Activated CD4-positive, alpha-beta T cell treated with anti-CD3 and anti-CD28 coated beads for 48 hours (primary cell): ENCODE measurements at regions not wholly inside any gene's neighbourhood (a gene's known extent, or its start where the extent isn't known, plus 50 kb on each side); places are given as distances from the start of the nearest gene placed in this dataset.

Source experiments
- DNase-seq: peaks from one replicate; pipeline ENCODE4 v3.0.0-alpha.2; 2020

DNA sequence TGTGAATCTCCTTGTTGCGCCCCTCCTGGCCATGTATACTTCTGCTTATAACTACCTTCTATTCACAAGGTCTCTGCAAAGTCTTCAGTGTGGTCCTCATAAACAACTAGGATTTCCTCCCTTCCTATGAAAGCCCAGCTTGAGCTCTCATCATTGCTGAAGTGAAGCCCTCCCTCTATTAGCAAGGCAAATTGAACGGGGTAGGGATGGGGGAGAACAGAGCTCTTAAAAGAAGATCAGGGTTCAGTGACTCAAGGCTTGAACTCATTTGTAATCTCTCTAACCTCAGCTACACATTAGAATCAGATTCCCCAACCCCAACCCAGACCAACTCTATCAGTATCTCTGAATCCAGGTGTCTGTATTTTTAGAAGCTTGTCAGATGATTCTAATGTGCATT lies 88.3 kb upstream of the ST8SIA2 start:
- DNase-seq, result no peak

DNA sequence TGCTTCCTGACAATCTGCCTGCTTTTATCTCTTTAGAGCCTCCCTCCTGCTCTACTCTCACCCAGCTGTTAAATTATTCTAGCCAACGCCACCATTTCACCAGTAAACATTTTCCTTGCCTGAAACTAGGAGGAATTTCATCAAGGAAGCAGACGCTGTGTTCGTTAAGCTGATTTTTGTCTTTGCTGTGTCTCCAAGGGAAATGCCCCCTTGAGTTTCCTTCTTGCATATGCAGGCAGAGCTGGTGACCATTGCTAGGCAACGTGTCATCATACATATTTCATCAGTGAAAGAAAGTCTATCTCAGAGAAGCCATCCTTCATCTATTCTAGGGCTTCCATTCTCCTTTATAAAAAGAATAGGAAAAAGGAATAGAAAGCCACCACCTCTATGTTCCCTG lies 87.0 kb upstream of the ST8SIA2 start:
- no peak for DNase-seq

- no peak for DNase-seq
Measured at GRCh38 chr15:92315144-92315543, 78.5 kb upstream of the ST8SIA2 start.

- no peak for DNase-seq
Measured at GRCh38 chr15:92315595-92316211, 78.0 kb upstream of the ST8SIA2 start.

GRCh38 chr15:92316586-92317295 lies 76.9 kb upstream of the ST8SIA2 start:
- no peak for DNase-seq

- DNase-seq, result no peak
Measured at GRCh38 chr15:92320012-92320699, 73.5 kb upstream of the ST8SIA2 start.

- DNase-seq, result no peak
Measured at GRCh38 chr15:92322566-92323355, 70.9 kb upstream of the ST8SIA2 start.

DNA sequence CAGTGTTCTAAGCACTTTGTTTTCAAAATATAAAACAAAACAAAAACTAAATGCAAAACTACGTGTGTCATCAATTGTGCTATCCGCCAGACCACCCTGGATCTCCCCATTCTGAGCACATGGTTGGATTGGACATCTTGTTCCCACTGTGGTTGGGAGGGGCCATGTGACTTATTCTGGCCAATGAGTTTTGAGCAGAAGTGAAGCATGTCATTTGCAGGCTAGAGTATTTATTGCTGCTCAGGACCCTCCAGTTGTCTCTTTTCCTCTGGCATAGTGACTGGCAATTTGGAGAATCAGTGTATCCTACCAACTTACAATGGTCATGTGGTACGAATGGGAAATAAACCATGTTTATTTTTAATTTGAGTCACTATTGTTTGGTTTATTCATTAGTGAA lies 70.2 kb upstream of the ST8SIA2 start:
- no peak for DNase-seq

DNA sequence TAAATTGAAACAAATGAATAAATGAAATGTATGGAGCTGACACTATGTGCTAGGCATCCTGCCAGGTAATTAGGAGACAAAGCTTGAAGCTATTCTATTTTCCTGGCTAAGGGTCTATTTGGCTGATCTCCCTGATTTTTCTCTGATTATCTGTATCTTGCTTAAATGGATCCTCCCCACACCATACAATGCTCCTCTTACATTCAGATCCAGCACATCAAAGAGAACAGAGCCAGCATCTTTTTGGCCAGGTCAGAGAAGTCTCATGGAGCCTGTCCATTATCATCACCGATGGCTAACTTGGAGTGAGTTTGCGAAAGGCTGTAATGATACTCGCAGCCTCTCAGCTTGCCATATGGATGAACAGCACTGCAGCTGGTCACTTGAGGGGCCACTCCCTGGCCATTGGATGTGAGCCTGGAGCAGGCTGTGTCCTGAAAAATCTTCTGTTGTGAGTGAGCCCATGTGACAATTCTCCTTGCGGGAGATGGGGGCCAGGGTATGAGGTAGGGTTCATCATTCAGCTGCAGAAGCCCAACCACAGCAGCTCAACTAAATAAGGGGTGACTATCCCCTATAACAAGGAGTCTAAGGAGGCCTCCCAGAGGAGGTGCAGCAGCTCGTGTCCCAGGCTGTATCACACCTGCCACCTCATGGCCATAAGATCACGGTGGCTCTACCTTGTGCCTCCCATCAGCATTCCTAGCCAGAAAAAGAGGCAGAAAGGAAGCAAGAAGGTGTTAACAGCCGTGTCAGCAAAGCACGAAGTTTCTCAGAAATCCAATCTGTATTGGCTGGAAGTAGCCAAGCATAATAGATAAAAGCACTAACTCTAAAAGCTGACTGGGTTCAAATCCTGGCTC lies 69.3 kb upstream of the ST8SIA2 start:
- DNase-seq, result no peak

- DNase-seq, result no peak
Measured at GRCh38 chr15:92326236-92326635, 67.4 kb upstream of the ST8SIA2 start.

GRCh38 chr15:92327033-92327432 lies 66.6 kb upstream of the ST8SIA2 start:
- DNase-seq, result no peak

DNA sequence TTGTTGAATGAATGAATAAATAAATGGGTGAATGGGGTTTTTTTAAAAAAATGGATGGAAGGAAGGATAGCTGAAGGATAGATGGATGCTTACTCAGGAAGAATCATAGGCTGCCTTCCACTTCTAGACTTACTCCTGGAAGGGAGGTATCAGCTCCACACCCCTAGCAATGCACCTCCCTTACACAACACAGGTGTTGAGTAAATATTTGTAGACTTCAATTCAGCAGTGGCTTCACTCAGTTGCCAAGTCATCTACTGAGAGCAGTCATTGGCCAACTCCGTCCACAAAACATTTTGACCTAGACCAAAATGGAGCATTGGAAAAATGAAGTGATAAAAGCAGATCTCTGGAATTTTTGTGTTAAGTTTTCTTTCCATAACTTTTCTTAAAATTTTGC lies 65.5 kb upstream of the ST8SIA2 start:
- DNase-seq, result no peak

DNA sequence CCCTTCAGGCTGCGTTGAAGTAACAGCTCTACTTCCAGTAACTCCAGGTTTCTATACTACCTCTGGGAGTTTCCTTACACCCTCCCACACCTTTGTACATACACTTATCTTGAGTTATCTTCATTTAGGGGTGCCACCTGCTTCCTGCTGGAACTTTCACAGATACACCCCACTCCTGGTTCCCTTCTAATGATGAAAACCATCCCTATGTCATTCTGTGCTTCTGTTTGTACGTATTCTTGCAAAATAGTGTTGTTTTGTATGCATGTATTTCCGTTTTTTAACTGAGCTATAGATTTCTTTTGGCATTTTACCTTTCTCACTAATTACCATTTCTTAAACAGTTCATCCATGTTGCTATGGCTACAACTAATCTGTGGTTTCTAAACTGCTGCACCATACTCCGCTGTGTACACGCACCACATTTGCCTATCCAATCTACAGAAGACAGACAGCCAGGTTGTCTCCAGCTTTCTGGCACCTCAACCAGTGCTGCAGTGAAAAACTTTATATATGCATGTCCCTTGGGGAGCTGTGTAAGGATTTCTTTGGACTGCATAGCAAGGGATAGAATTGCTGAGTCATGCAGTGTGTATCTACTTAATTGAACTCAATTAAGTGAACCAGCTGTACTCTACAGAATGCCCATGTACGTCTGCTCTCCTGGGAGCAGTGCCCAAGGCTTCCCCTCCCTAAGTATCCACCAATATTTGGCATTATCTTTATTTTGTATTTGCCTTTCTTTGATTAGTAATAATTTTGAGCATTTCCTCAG lies 61.4 kb upstream of the ST8SIA2 start:
- DNase-seq, result no peak

GRCh38 chr15:92333709-92334108 lies 60.0 kb upstream of the ST8SIA2 start:
- no peak for DNase-seq

GRCh38 chr15:92336419-92336987 lies 57.2 kb upstream of the ST8SIA2 start:
- no peak for DNase-seq

- DNase-seq, result no peak
Measured at GRCh38 chr15:92339361-92339760, 54.3 kb upstream of the ST8SIA2 start.
